Activated CD4-positive, CD25-positive, alpha-beta regulatory T cell treated with anti-CD3 and anti-CD28 coated beads, Interleukin-2, amount 50 U/mL, for 16 hours (primary cell): ENCODE measurements at regions not wholly inside any gene's neighbourhood (a gene's known extent, or its start where the extent isn't known, plus 50 kb on each side); places are given as distances from the start of the nearest gene placed in this dataset.

Experiments used
- DNase-seq: peaks from one replicate; pipeline ENCODE4 v3.0.0-alpha.2; 2020; ENCODE audit warnings: low read depth, low spot score

- no peak for DNase-seq
Measured at GRCh38 chr3:94968519-94968918, 905.7 kb downstream of the NSUN3 start.

- DNase-seq, result no peak
Measured at GRCh38 chr3:94972066-94972465, 909.2 kb downstream of the NSUN3 start.

GRCh38 chr3:94978084-94978483 lies 915.2 kb downstream of the NSUN3 start:
- DNase-seq, result no peak

- no peak for DNase-seq
Measured at GRCh38 chr3:94985778-94986177, 922.9 kb downstream of the NSUN3 start.

GRCh38 chr3:94990952-94991705 lies 928.3 kb downstream of the NSUN3 start:
- DNase-seq, result no peak

GRCh38 chr3:94996743-94997142 lies 933.9 kb downstream of the NSUN3 start:
- no peak for DNase-seq

- DNase-seq, result no peak
Measured at GRCh38 chr3:95002438-95003046, 939.7 kb downstream of the NSUN3 start.

GRCh38 chr3:95028688-95029087 lies 965.8 kb downstream of the NSUN3 start:
- DNase-seq, result no peak

- no peak for DNase-seq
Measured at GRCh38 chr3:95029644-95030043, 966.8 kb downstream of the NSUN3 start.

GRCh38 chr3:95036526-95037021 lies 973.7 kb downstream of the NSUN3 start:
- DNase-seq, result no peak

- DNase-seq, result no peak
Measured at GRCh38 chr3:95037097-95037496, 974.2 kb downstream of the NSUN3 start.

- DNase-seq, result no peak
Measured at GRCh38 chr3:95037927-95038326, 975.1 kb downstream of the NSUN3 start.

- no peak for DNase-seq
Measured at GRCh38 chr3:95044101-95044500, 981.2 kb downstream of the NSUN3 start.

- DNase-seq, result no peak
Measured at GRCh38 chr3:95048564-95048963, 985.7 kb downstream of the NSUN3 start.

GRCh38 chr3:95049841-95050240 lies 987.0 kb downstream of the NSUN3 start:
- no peak for DNase-seq

- no peak for DNase-seq
Measured at GRCh38 chr3:95055288-95055687, 992.4 kb downstream of the NSUN3 start.

- DNase-seq, result no peak
Measured at GRCh38 chr3:95082191-95082590, 1019.3 kb downstream of the NSUN3 start.

GRCh38 chr3:95084738-95085137 lies 1021.9 kb downstream of the NSUN3 start:
- no peak for DNase-seq

- no peak for DNase-seq
Measured at GRCh38 chr3:95088464-95088863, 1025.6 kb downstream of the NSUN3 start.

GRCh38 chr3:95097493-95097892 lies 1034.6 kb downstream of the NSUN3 start:
- DNase-seq, result no peak

- no peak for DNase-seq
Measured at GRCh38 chr3:95120921-95121320, 1058.1 kb downstream of the NSUN3 start.

- DNase-seq, result no peak
Measured at GRCh38 chr3:95123104-95123503, 1060.2 kb downstream of the NSUN3 start.

- no peak for DNase-seq
Measured at GRCh38 chr3:95134693-95135413, 1072.0 kb downstream of the NSUN3 start.
